ENCODE measurements at regions not wholly inside any gene's neighbourhood (a gene's known extent, or its start where the extent isn't known, plus 50 kb on each side); places are given as distances from the start of the nearest gene placed in this dataset.

DNA sequence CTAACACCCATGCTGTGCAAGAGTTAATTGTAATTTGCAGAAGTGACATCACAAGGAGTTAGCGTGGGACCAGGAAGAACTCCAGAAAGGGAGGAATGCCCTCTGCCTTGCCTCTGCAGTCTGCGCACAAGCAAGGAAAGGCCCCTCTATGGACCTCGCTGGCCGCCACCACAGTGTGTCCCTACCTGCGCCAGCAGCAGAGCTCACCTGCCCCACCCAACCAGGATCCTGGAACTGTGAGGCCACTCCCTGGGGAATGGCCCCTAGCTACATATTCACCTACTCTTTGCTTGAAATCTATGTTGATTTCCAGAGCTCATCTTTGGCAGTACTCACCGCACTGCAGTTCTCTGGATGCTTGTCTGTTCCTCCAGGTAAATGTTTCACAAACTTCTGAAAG, 72.0 kb upstream of the MTNR1B start (continued):
- TF ChIP-seq, protein P1, sequence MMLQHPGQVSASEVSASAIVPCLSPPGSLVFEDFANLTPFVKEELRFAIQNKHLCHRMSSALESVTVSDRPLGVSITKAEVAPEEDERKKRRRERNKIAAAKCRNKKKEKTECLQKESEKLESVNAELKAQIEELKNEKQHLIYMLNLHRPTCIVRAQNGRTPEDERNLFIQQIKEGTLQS (IDR thresholded peaks at IDR 0.05; ENCODE audit: insufficient read depth, low read depth, low read length), result no peak
- no peak for TF ChIP-seq TCF12 (IDR thresholded peaks at IDR 0.05; ENCODE audit: low read depth, low read length)
- TF ChIP-seq YY1 (IDR thresholded peaks at IDR 0.05; ENCODE audit: low read depth, low read length), result no peak
- TF ChIP-seq CREB1 (IDR thresholded peaks at IDR 0.05), result no peak
- TF ChIP-seq BACH1 (IDR thresholded peaks at IDR 0.05; ENCODE audit: low read length), result no peak
- TF ChIP-seq NANOG (IDR thresholded peaks at IDR 0.05; ENCODE audit: insufficient read depth, low read depth, low read length, poor library complexity, severe bottlenecking), result no peak
- TF ChIP-seq POLR2A (IDR thresholded peaks at IDR 0.05; ENCODE audit: control extremely low read depth in 1 of 2, low read depth in 2 of 2, low read length in 2 of 2), result no peak
